CD4-positive, alpha-beta T cell treated with Interleukin-12 subunit alpha and Interleukin-12 subunit beta, for 1 hour (primary cell): ENCODE measurements at regions not wholly inside any gene's neighbourhood (a gene's known extent, or its start where the extent isn't known, plus 50 kb on each side); places are given as distances from the start of the nearest gene placed in this dataset.

ENCODE experiments used
- DNase-seq: peaks from one replicate; pipeline ENCODE4 v3.0.0-alpha.2; 2020

- no peak for DNase-seq
Observed at GRCh38 chrX:122439831-122440230, 744.2 kb upstream of the GRIA3 start.

GRCh38 chrX:122440832-122441231 is 743.2 kb upstream of the GRIA3 start:
- DNase-seq = no peak

DNA sequence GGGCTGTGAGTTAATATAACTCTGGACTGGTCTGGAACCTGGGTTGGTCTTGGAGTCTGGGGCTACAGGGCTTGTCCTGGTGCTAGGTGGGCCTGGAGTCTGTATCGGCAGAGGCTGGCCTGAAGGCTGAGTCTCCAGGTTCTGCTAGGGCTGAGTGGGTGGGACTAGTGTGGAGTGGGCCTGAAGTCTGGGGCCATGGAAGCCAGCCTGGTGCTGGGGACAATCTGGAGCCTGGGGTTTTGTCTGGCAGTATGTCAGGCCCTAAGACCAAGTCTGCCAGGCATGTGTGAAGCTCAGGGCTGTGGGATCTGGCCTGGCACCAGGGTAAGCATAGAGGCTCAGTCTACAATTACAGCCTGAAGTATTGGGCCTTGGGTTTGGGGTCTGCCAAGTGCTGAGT is 742.6 kb upstream of the GRIA3 start:
- no peak for DNase-seq

- DNase-seq = no peak
Observed at GRCh38 chrX:122445466-122445865, 738.6 kb upstream of the GRIA3 start.

DNA sequence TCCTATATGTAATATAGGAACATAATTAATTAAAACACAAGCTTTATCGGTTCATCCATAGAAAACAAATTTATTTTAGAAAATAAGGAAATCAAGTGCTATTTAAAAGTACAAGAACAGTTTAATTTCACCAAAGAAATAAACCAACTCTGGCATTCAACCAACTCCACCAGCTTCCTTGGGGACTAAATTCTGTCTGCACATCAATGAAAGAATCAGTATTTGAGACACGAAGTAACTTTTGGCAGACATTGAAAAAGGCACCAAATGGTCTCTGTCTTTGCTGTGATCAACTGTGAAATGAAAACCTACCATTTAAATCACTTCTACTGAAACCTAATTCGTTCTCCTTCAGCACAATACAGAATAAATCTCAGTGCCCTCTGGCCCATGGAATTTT is 719.7 kb upstream of the GRIA3 start:
- no peak for DNase-seq

DNA sequence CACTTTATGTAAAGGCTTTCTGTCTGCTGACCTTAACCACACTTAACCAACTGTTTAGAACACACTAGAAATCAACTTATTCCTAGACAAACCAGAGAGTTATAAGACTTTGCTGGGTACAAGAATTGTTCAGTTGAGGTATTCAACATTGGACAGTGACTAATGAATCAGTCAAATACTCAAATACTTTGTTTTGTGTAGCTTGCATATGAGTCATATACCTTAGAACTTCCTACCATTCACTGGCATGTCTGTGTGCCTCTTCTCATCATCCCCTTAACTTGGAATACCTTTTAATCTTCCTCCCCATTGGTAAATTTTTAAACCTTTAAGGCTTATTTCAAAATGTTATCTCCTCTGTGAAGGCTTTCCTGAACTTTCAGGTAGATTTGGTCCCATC is 708.8 kb upstream of the GRIA3 start:
- no peak for DNase-seq

DNA sequence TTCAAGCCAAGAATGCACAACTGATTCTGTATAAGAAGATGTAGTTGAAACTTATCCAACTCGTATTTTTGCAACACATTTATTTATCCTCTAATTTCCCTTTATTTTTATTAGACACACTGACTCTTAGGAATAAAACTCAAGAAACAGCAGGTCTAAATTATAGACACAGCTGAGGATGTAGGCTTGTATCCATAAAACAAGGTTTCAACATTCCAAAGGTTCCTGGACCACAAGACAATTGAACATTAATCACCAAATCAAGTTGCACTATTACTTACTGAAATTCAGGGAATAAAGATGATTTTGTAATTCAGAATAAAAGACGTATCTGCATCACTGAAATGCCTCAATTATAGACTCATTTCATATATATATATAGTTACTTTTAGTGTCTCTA is 683.5 kb upstream of the GRIA3 start:
- DNase-seq = no peak

GRCh38 chrX:122501652-122502051 is 682.4 kb upstream of the GRIA3 start:
- no peak for DNase-seq

GRCh38 chrX:122504026-122504425 is 680.1 kb upstream of the GRIA3 start:
- DNase-seq = no peak

- no peak for DNase-seq
Observed at GRCh38 chrX:122512561-122513072, 671.5 kb upstream of the GRIA3 start.

- no peak for DNase-seq
Observed at GRCh38 chrX:122517786-122518185, 666.3 kb upstream of the GRIA3 start.

- DNase-seq = no peak
Observed at GRCh38 chrX:122545778-122546177, 638.3 kb upstream of the GRIA3 start.

- no peak for DNase-seq
Observed at GRCh38 chrX:122546269-122546668, 637.8 kb upstream of the GRIA3 start.

- DNase-seq = no peak
Observed at GRCh38 chrX:122552286-122552800, 631.7 kb upstream of the GRIA3 start.

- no peak for DNase-seq
Observed at GRCh38 chrX:122555925-122556324, 628.2 kb upstream of the GRIA3 start.

DNA sequence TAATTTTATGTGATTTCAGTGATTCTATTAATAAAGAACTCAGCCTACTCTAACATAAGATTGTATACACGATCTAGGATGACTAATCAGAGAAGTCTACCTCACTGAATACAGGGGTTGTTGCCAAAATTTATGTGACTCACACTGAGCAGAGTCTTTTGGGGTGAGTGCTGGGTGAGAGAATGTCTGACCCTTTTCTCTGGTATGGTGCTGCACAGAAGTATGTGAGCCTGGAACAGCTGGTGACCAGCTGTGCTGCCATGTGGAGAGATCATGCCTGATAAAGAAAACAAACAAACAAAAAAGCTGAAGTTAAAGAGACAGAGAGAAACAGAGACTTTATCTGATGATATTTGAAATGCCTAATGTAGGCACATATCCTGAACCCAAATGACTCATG is 618.1 kb upstream of the GRIA3 start:
- no peak for DNase-seq

DNA sequence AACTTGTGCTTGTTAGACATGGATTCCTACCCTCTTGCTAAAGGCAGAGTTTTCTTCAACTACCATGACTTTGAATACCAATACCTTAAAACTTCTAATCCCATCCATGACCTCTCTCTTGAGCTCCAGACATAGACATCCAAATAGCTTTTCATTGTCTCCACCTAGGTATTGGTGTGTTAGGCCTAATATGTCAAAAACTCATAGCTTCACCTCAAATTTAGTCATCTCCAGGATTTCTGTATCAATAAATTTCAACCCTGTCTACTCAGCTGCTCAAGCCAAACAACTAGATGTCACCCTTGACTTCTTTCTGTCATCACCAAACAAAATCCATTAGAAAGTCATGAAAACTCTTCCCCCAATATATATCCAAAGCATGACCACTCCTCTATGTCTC is 617.7 kb upstream of the GRIA3 start:
- DNase-seq = no peak

DNA sequence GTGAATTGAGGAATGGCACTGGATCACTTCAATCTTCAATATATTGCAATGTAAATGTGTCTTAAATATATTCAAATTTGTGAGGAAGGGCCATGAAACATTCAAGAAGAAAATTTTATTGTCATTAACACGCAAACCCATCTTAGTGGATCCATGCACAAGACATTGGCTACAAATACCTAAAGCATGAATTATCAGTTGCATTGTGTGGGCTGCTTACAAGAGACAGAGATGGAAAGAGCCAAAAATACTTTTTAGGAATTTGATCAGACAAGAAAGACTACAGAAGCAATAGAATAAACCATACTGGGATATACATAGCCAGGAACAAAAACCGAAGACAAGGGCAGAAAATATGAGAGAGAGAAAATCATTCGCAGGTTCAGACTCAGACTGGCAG is 616.2 kb upstream of the GRIA3 start:
- DNase-seq = no peak

DNA sequence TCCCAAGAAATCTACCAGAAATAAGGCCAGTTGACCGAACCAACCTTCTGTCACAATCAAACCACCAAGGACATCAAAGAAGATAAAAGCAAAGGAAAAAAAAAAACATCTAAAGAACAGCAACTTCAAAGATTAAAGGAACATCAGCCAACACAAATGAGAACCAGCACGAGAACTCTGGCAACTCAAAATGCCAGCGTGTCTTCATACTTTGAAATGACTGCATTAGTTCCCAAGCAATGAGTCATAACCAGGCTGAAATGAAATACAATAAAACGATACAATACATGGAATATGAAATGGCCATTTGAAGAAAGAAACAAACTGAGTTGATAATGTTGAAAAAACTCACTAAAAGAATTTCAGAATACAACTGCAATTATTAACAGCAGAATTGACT is 611.6 kb upstream of the GRIA3 start:
- no peak for DNase-seq

DNA sequence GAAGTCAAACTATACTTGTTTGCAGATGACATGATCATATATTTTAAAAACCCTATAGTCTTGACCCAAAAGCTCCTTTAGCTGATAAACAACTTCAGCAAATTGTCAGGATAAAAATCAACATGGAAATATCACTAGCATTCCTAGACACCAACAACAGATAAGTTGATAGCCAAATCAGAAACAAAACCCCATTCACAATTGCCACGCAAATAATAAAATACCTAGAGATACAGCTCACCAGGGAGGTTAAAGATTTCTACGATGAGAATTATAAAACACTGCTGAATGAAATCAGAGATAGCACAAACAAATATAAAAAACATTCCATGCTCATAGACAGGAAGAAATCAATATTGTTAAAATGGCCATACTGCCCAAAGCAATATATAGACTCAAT is 605.0 kb upstream of the GRIA3 start:
- DNase-seq = no peak

- no peak for DNase-seq
Observed at GRCh38 chrX:122579526-122579925, 604.6 kb upstream of the GRIA3 start.

- DNase-seq = no peak
Observed at GRCh38 chrX:122582280-122582974, 601.7 kb upstream of the GRIA3 start.

DNA sequence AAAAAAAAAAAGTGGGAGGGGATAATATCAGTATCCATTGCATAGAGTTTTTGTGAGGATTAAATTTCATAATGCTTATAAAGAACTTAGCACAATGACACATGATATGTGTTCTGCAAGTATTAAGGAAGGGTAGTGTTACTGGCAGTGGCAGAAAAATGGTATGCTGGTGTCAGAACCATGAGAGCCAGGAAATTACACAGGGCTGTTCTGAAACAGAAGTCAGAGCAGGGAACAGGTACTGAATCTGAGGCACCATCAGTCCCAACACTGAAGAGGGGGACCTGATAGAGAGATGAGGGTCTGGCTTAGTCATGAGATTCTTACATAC is 601.1 kb upstream of the GRIA3 start:
- DNase-seq = no peak

GRCh38 chrX:122583551-122583950 is 600.5 kb upstream of the GRIA3 start:
- no peak for DNase-seq

- no peak for DNase-seq
Observed at GRCh38 chrX:122584981-122585380, 599.1 kb upstream of the GRIA3 start.
